GM13977 (cell line): ENCODE measurements at regions not wholly inside any gene's neighbourhood (a gene's known extent, or its start where the extent isn't known, plus 50 kb on each side); places are given as distances from the start of the nearest gene placed in this dataset.

Source experiments
- DNase-seq: peaks from one replicate; pipeline ENCODE4 v3.0.0; 2012; ENCODE audit warnings: low spot score
- CTCF ChIP-seq: IDR thresholded peaks from 2 replicates; pipeline ENCODE4 v1.5.1; 2012; ENCODE audit warnings: mild to moderate bottlenecking, control low read depth; ENCODE audit not compliant: insufficient read depth; ENCODE audit errors: extremely low read depth, missing control alignments
- in situ Hi-C: fragments of 300-500 bp; cut with MboI; formaldehyde crosslinking; loops from one replicate; pipeline ENCODE4 v1.12.0; 2022; ENCODE audit warnings: low sequenced_read_pairs, low pct_unique_long_range_greater_than_20kb, mixed read lengths, inconsistent platforms; ENCODE audit not compliant: unreplicated experiment

GRCh38 chr5:89010512-89010911, 127.5 kb upstream of the MEF2C start:
- TF ChIP-seq CTCF = no peak
- in situ Hi-C loops = no loop called here
- DNase-seq = no peak

DNA sequence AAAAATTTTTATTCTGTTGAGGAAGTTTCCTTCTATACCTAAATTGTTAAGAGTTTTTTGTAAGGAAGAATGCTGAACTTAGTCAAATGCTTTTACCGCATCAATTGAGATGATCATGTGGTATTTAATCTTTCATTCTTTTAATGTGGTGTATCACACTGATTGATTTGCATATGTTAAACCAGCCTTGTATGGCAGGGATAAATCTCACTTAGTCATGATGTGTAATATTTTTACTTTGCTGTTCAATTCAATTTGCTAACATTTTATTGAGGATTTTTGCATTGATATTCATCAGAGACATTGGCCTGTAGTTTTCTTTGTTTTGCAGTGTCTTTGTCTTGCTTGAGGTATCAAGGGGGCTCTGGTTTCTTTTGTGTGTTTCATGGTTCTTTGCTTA, 125.3 kb upstream of the MEF2C start:
- in situ Hi-C loops = no loop called here
- no peak for TF ChIP-seq CTCF
- no peak for DNase-seq

- no peak for DNase-seq
- no peak for TF ChIP-seq CTCF
- in situ Hi-C loops = no loop called here
These were observed 123.0 kb upstream of the MEF2C start for GRCh38 chr5:89005990-89006389.

- TF ChIP-seq CTCF = no peak
- no peak for DNase-seq
- in situ Hi-C loops = no loop called here
These were observed 121.4 kb upstream of the MEF2C start for GRCh38 chr5:89004379-89004778.

DNA sequence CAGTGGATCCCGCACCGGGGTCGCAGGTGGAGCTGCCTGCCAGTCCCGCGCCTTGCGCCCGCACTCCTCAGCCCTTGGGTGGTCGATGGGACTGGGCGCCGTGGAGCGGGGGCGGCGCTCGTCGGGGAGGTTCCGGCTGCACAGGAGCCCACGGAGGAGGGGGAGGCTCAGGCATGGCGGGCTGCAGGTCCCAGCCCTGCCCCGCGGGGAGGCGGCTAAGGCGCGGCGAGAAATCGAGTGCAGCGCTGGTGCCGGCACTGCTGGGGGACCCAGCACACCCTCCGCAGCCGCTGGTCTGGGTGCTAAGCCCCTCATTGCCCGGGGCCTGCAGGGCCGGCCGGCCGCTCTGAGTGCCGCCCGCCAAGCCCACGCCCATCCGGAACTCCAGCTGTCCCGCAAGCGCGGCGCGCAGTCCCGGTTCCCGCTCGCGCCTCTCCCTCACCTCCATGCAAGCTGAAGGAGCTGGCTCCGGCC, 120.6 kb upstream of the MEF2C start:
- in situ Hi-C loops = no loop called here
- TF ChIP-seq CTCF = no peak
- no peak for DNase-seq

- TF ChIP-seq CTCF = no peak
- in situ Hi-C loops = no loop called here
- DNase-seq = no peak
These were observed 116.9 kb upstream of the MEF2C start for GRCh38 chr5:88999853-89000252.

DNA sequence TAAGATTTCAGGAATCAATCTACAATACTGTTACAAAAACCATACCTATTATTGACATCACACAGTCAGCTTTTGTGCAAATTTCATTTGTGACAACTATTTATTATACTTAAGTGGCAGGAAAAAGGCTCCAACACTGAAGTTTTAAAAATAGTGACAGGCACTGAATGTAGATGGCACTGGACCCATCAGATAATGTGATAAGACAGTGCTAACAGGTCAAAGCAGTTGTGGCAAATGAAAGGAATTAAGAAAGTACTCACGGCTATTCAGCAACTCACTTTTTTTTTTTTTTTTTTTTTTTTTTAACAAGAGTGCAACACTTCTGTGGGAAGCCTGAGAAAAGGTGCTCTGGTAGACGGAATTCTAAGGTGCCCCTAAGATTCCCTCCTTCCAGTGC, 115.0 kb upstream of the MEF2C start:
- DNase-seq = no peak
- in situ Hi-C loops = no loop called here
- no peak for TF ChIP-seq CTCF
